T follicular helper cell (primary cell): ENCODE measurements at regions not wholly inside any gene's neighbourhood (a gene's known extent, or its start where the extent isn't known, plus 50 kb on each side); places are given as distances from the start of the nearest gene placed in this dataset.
"Not testable (repeated sequence)": the region's sequence is repeated elsewhere in the genome, so short reads cannot be mapped to it uniquely, and the experiment has no call there.

Experiments
- DNase-seq: peaks from one replicate; pipeline ENCODE4 v3.0.0-alpha.2; 2020; ENCODE audit warnings: low read depth

- DNase-seq: no peak
These were observed 279.8 kb downstream of the IKZF2 start for GRCh38 chr2:212871597-212871996.

GRCh38 chr2:212864186-212864585 is 287.2 kb downstream of the IKZF2 start:
- DNase-seq: no peak

- no peak for DNase-seq
These were observed 288.2 kb downstream of the IKZF2 start for GRCh38 chr2:212863185-212863588.

GRCh38 chr2:212858496-212858895 is 292.9 kb downstream of the IKZF2 start:
- DNase-seq: no peak

- DNase-seq: no peak
These were observed 296.6 kb downstream of the IKZF2 start for GRCh38 chr2:212854771-212855170.

GRCh38 chr2:212854116-212854515 is 297.3 kb downstream of the IKZF2 start:
- DNase-seq: no peak

- no peak for DNase-seq
These were observed 305.5 kb downstream of the IKZF2 start for GRCh38 chr2:212845941-212846340.

GRCh38 chr2:212843409-212844199 is 305.0 kb upstream of the ERBB4 start:
- DNase-seq: no peak

- DNase-seq: no peak
These were observed 304.1 kb upstream of the ERBB4 start for GRCh38 chr2:212842544-212843185.

- no peak for DNase-seq
These were observed 302.9 kb upstream of the ERBB4 start for GRCh38 chr2:212841460-212841859.

- no peak for DNase-seq
These were observed 293.9 kb upstream of the ERBB4 start for GRCh38 chr2:212832211-212833195.

GRCh38 chr2:212831671-212832199 is 293.1 kb upstream of the ERBB4 start:
- no peak for DNase-seq

GRCh38 chr2:212816267-212816666 is 277.7 kb upstream of the ERBB4 start:
- no peak for DNase-seq

- no peak for DNase-seq
These were observed 276.9 kb upstream of the ERBB4 start for GRCh38 chr2:212815453-212815852.

- DNase-seq: no peak
These were observed 276.3 kb upstream of the ERBB4 start for GRCh38 chr2:212814941-212815340.

- DNase-seq: no peak
These were observed 273.3 kb upstream of the ERBB4 start for GRCh38 chr2:212811921-212812320.

GRCh38 chr2:212811036-212811805 is 272.6 kb upstream of the ERBB4 start:
- DNase-seq: no peak

GRCh38 chr2:212797484-212798205 is 259.0 kb upstream of the ERBB4 start:
- no peak for DNase-seq

GRCh38 chr2:212794471-212794870 is 255.9 kb upstream of the ERBB4 start:
- no peak for DNase-seq

GRCh38 chr2:212791569-212791968 is 253.0 kb upstream of the ERBB4 start:
- DNase-seq: no peak

- DNase-seq: not testable (repeated sequence)
These were observed 247.5 kb upstream of the ERBB4 start for GRCh38 chr2:212786088-212786487.
